Epithelial cell of prostate (primary cell): ENCODE measurements at regions not wholly inside any gene's neighbourhood (a gene's known extent, or its start where the extent isn't known, plus 50 kb on each side); places are given as distances from the start of the nearest gene placed in this dataset.

Source experiments
- DNase-seq: peaks from one replicate; pipeline ENCODE4 v3.0.0-alpha.2; 2011; ENCODE audit warnings: low read depth, low spot score
- H3K27ac ChIP-seq: fragments of 450-650 bp; 2 replicates; pipeline ENCODE4 v1.5.1; 2017; ENCODE audit warnings: mild to moderate bottlenecking

- DNase-seq, result no peak
- H3K27ac ChIP-seq, result no peak overlapping the region
Measured at GRCh38 chr4:28621591-28621990, 1761.0 kb downstream of the STIM2 start.

- no peak overlapping the region for H3K27ac ChIP-seq
- DNase-seq, result no peak
Measured at GRCh38 chr4:28636971-28637370, 1776.3 kb downstream of the STIM2 start.

- H3K27ac ChIP-seq, result no peak overlapping the region
- DNase-seq, result no peak
Measured at GRCh38 chr4:28639747-28640146, 1779.1 kb downstream of the STIM2 start.

- no peak overlapping the region for H3K27ac ChIP-seq
- DNase-seq, result no peak
Measured at GRCh38 chr4:28654618-28655017, 1794.0 kb downstream of the STIM2 start.

- H3K27ac ChIP-seq, result no peak overlapping the region
- DNase-seq, result no peak
Measured at GRCh38 chr4:28665306-28665705, 1804.7 kb downstream of the STIM2 start.

GRCh38 chr4:28675582-28675981, 1814.9 kb downstream of the STIM2 start:
- no peak for DNase-seq
- no peak overlapping the region for H3K27ac ChIP-seq

GRCh38 chr4:28677808-28678207, 1817.2 kb downstream of the STIM2 start:
- no peak overlapping the region for H3K27ac ChIP-seq
- no peak for DNase-seq

- DNase-seq, result no peak
- no peak overlapping the region for H3K27ac ChIP-seq
Measured at GRCh38 chr4:28682847-28683246, 1822.2 kb downstream of the STIM2 start.

GRCh38 chr4:28686618-28687017, 1826.0 kb downstream of the STIM2 start:
- DNase-seq, result no peak
- H3K27ac ChIP-seq, result no peak overlapping the region

- no peak for DNase-seq
- no peak overlapping the region for H3K27ac ChIP-seq
Measured at GRCh38 chr4:28690890-28691289, 1830.2 kb downstream of the STIM2 start.

GRCh38 chr4:28702571-28702970, 1841.9 kb downstream of the STIM2 start:
- H3K27ac ChIP-seq, result no peak overlapping the region
- DNase-seq, result no peak

GRCh38 chr4:28709891-28710290, 1849.2 kb downstream of the STIM2 start:
- no peak for DNase-seq

GRCh38 chr4:28723371-28723770, 1862.7 kb downstream of the STIM2 start:
- H3K27ac ChIP-seq, result no peak overlapping the region

More at GRCh38 chr4:28709891-28710290, 1849.2 kb downstream of the STIM2 start:
- no peak overlapping the region for H3K27ac ChIP-seq

GRCh38 chr4:28724239-28724638, 1863.6 kb downstream of the STIM2 start:
- no peak overlapping the region for H3K27ac ChIP-seq

More at GRCh38 chr4:28723371-28723770, 1862.7 kb downstream of the STIM2 start:
- no peak for DNase-seq

GRCh38 chr4:28730304-28730703, 1869.7 kb downstream of the STIM2 start:
- DNase-seq, result no peak
- H3K27ac ChIP-seq, result no peak overlapping the region

More at GRCh38 chr4:28724239-28724638, 1863.6 kb downstream of the STIM2 start:
- DNase-seq, result no peak

- H3K27ac ChIP-seq, result no peak overlapping the region
- no peak for DNase-seq
Measured at GRCh38 chr4:28744066-28744465, 1883.4 kb downstream of the STIM2 start.

- H3K27ac ChIP-seq, result no peak overlapping the region
- DNase-seq, result no peak
Measured at GRCh38 chr4:28754376-28754775, 1893.7 kb downstream of the STIM2 start.

- no peak for DNase-seq
- H3K27ac ChIP-seq, result no peak overlapping the region
Measured at GRCh38 chr4:28755081-28755480, 1894.4 kb downstream of the STIM2 start.

- no peak for DNase-seq
- no peak overlapping the region for H3K27ac ChIP-seq
Measured at GRCh38 chr4:28759064-28759463, 1898.4 kb downstream of the STIM2 start.

GRCh38 chr4:28760003-28760402, 1899.4 kb downstream of the STIM2 start:
- H3K27ac ChIP-seq, result no peak overlapping the region
- DNase-seq, result no peak

- H3K27ac ChIP-seq, result no peak overlapping the region
- no peak for DNase-seq
Measured at GRCh38 chr4:28772066-28772465, 1911.4 kb downstream of the STIM2 start.

- no peak overlapping the region for H3K27ac ChIP-seq
- DNase-seq, result no peak
Measured at GRCh38 chr4:28772788-28773187, 1912.1 kb downstream of the STIM2 start.

- no peak overlapping the region for H3K27ac ChIP-seq
- DNase-seq, result no peak
Measured at GRCh38 chr4:28774344-28774743, 1913.7 kb downstream of the STIM2 start.
